HG03039 (cell line): ENCODE measurements at regions not wholly inside any gene's neighbourhood (a gene's known extent, or its start where the extent isn't known, plus 50 kb on each side); places are given as distances from the start of the nearest gene placed in this dataset.

Source experiments
- ATAC-seq: cut with Tn5 transposase; IDR thresholded peaks from one replicate; pipeline ENCODE4 v1.9.1; 2021; ENCODE audit warnings: mild to moderate bottlenecking, moderate library complexity; ENCODE audit not compliant: unreplicated experiment

DNA sequence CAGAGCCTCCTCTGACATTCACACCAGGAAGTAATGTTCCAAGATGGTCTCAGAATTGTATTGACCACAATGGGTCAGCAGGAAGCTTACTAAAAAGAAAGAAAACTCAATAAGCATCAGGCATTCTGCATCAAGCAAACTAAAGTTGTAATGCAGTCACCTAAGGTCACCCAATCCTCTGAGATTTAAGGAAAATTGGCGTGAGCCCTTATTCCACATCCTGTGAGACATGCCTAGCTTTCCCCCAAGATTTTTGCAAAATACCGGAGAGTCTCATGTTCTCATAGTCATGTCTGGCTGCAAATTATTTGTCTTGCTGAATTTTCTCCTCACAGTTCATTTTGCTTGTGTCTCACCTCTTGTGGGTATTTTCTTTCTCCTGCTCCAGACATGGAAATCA lies 417.1 kb upstream of the SOX9 start:
- no peak for ATAC-seq

GRCh38 chr17:71709271-71709890 lies 411.4 kb upstream of the SOX9 start:
- no peak for ATAC-seq

GRCh38 chr17:71709946-71710345 lies 410.9 kb upstream of the SOX9 start:
- ATAC-seq, result no peak

GRCh38 chr17:71710816-71711215 lies 410.0 kb upstream of the SOX9 start:
- no peak for ATAC-seq

DNA sequence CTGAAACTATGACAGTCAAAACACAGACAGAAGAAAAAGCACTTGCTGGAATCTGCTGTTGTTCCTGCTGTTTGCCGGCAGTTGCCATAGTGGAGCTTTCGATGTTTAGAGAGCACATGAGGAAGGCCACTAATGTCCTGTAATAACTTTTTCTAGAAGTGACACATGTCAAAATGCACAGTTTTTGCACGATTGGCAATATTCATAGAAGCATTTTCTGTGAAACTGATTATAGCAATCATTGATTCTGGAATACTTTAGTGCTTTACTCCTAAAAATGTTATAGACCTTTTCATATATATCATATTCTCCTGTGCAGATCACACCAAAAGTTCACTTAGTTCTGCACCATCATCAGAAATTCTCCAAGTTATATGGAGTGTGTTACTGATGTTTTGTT lies 407.0 kb upstream of the SOX9 start:
- ATAC-seq, result no peak

DNA sequence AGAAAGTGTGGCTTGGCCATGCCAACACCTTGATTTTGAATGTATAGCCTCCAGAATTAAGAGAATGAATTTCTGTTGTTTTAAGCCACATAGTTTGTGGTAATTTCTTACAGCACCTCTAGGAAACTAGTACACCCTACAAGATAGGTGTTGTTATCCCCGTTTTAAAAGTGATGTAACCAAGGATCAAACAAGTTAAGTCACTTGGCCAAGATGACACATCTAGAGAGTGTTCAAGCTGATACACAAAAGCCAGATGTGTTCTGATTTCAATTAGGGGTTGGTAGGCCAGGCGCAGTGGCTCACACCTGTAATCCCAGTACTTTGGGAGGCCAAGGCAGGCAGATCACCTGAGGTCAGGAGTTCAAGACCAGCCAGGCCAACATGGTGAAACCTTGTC lies 396.5 kb upstream of the SOX9 start:
- ATAC-seq, result no peak

- ATAC-seq, result no peak
Observed at GRCh38 chr17:71725811-71726210, 395.0 kb upstream of the SOX9 start.

GRCh38 chr17:71726341-71726740 lies 394.5 kb upstream of the SOX9 start:
- ATAC-seq, result no peak

GRCh38 chr17:71727292-71727691 lies 393.5 kb upstream of the SOX9 start:
- ATAC-seq, result no peak

DNA sequence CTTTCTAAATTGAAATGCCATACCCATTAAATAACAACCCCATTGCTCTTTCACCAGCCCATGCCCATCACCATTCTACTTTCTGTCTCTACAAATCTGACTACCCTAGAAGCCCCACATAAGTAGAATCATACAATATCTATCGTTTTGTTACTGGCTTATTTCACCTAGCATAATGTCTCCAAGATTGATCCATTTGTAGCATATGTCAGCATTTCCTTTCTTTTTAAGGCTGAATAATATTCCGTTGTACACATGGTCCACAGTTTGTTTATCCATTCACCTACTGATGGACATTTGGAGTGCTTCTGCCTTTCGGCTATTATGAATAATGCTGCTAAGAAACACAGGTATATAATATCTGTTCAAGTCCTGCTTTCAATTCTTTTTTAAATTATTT lies 393.1 kb upstream of the SOX9 start:
- no peak for ATAC-seq

GRCh38 chr17:71730871-71731270 lies 389.9 kb upstream of the SOX9 start:
- ATAC-seq, result no peak

DNA sequence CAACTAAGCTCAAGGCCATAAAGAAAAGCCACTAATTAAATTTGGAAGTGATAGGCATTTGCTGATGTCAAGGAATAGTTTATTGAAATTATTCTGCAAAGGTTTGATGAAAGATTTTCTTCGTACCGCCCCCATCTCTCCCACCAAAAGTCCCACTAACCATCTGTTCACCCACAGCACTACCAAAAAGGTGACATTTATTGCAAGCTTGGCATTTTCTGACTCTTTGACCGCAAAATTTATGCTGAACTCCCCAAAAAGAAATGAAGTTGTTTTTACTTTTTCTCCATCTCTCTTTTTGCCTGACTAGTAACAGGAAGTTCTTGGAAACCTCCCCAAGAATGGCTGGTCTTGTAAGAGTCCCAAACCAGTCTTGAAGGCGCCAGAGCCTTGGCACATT lies 384.9 kb upstream of the SOX9 start:
- no peak for ATAC-seq

DNA sequence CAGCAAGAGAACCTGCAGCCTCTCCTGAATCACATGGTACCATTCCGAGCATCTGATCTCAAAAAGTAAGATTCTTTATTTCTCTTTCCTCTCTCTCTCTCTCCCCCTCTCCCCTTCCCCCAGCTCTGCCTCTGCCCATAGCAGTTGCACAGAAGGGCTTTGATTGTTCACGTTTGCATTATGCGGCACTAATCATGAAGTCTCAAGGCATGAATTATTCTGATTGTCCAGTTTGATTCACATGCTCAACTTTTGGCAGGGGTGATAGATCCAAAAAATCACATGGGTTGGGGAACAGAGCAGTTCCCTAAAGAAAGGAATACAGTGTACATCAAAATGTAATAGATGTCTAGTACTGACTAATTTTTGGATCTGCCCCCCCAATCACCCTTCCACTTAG lies 380.0 kb upstream of the SOX9 start:
- no peak for ATAC-seq

GRCh38 chr17:71741836-71742235 lies 379.0 kb upstream of the SOX9 start:
- ATAC-seq, result no peak

DNA sequence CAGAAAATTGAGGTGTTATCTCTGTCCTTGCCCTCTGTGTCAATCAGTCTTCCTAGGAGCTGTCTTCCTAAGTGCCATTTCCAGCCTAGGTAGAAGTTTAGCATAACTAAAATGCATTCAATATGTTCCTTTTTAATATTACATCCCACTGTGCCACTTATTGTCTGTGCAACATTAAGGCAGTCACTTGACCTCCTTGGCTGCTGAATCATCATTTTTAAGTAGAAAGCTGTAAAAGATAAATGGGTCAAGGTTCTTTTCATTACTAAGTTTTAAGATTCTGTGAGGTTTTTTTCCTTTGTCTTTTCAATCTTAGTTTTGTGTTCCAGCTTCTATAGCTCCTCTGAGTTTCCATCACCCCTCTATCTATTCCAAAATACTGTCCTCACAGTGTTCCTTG lies 371.9 kb upstream of the SOX9 start:
- ATAC-seq, result no peak

- no peak for ATAC-seq
Observed at GRCh38 chr17:71753070-71753469, 367.8 kb upstream of the SOX9 start.

- no peak for ATAC-seq
Observed at GRCh38 chr17:71757156-71757555, 363.7 kb upstream of the SOX9 start.

GRCh38 chr17:71757956-71758355 lies 362.9 kb upstream of the SOX9 start:
- ATAC-seq, result no peak

GRCh38 chr17:71759422-71760060 lies 361.3 kb upstream of the SOX9 start:
- ATAC-seq, result no peak

GRCh38 chr17:71760062-71760720 lies 360.6 kb upstream of the SOX9 start:
- no peak for ATAC-seq

DNA sequence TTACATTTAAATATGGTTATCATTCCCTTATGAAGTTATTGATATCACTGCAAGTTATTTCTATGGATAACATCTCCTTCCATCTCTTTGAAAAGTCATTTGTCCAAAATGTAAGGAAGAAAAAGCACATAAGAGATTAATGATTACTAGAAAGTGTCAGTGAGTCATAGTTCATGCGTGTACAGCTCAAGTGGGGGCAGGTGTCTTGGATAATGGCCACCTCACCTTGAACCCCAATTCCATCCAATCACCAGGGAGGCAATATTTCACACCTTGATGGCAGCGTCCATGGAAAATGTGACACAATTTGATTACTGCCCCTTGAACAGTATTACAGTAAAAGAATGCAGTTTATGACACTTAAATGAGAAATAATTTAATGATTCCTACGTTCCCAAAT lies 358.3 kb upstream of the SOX9 start:
- no peak for ATAC-seq

DNA sequence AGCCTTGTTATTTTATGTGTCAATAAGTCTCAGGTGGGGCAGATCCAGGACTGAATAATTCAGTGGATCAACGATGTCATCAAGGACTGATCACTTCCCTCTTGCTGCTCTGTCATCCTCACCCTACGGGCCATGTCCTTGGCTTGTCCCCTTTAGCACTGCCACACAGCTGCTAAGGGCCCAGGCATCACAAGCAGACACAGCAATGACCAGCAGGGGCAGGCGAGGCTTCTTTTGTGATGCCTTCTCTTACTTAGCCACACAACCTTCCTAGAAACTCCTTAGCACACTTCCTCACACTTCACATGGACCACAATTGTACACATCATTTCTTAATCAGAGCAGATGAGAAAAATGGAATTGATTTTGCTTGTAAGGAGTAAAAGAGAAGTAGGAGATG lies 356.3 kb upstream of the SOX9 start:
- no peak for ATAC-seq

- no peak for ATAC-seq
Observed at GRCh38 chr17:71765437-71765836, 355.4 kb upstream of the SOX9 start.
